RWPE2 (cell line): ENCODE measurements at regions not wholly inside any gene's neighbourhood (a gene's known extent, or its start where the extent isn't known, plus 50 kb on each side); places are given as distances from the start of the nearest gene placed in this dataset.

Experiments used
- ATAC-seq: fragments of 200-7000 bp; cut with Tn5 transposase; 3 replicates; pipeline ENCODE4 v1.9.1; 2021; ENCODE audit warnings: low read depth
- DNase-seq: peaks from one replicate; pipeline ENCODE4 v3.0.0-alpha.2; 2020; ENCODE audit warnings: low spot score
- H3K27ac ChIP-seq: fragments of 450-650 bp; 2 replicates; pipeline ENCODE4 v1.5.1; 2017; ENCODE audit warnings: mild to moderate bottlenecking; ENCODE audit not compliant: poor library complexity, severe bottlenecking
- H3K27me3 ChIP-seq: fragments of 250-450 bp; sonication (Bioruptor Pico); 2 replicates; pipeline ENCODE4 v1.5.1; 2021; ENCODE audit warnings: mild to moderate bottlenecking, moderate library complexity; ENCODE audit not compliant: insufficient read depth, poor library complexity, severe bottlenecking
- H3K36me3 ChIP-seq: fragments of 250-450 bp; sonication (Bioruptor Pico); 2 replicates; pipeline ENCODE4 v1.5.1; 2020; ENCODE audit warnings: low read depth, mild to moderate bottlenecking, moderate library complexity
- H3K4me1 ChIP-seq: fragments of 250-450 bp; sonication (Bioruptor Pico); 2 replicates; pipeline ENCODE4 v1.5.1; 2021; ENCODE audit warnings: mild to moderate bottlenecking, moderate library complexity; ENCODE audit not compliant: insufficient read depth, poor library complexity, severe bottlenecking
- H3K4me3 ChIP-seq: fragments of 250-450 bp; sonication (Bioruptor Pico); 2 replicates; pipeline ENCODE4 v1.5.1; 2021; ENCODE audit warnings: mild to moderate bottlenecking, moderate library complexity; ENCODE audit not compliant: severe bottlenecking
- H3K9me3 ChIP-seq: fragments of 250-450 bp; sonication (Bioruptor Pico); 2 replicates; pipeline ENCODE4 v1.5.1; 2021; ENCODE audit warnings: mild to moderate bottlenecking, moderate library complexity; ENCODE audit not compliant: severe bottlenecking
- CTCF ChIP-seq: fragments of 450-650 bp; IDR thresholded peaks from one replicate; pipeline ENCODE4 v1.5.1; 2017; ENCODE audit warnings: mild to moderate bottlenecking, moderate library complexity; ENCODE audit not compliant: poor library complexity, severe bottlenecking

- TF ChIP-seq CTCF: no peak
- ATAC-seq: no peak
- H3K36me3 ChIP-seq: no peaks in the 10 kb centered on the region
- no peaks in the 10 kb centered on the region for H3K9me3 ChIP-seq
- H3K4me3 ChIP-seq: no peak overlapping the region
- H3K27me3 ChIP-seq: no peaks in the 10 kb centered on the region
- no peak for DNase-seq
- no peaks in the 10 kb centered on the region for H3K4me1 ChIP-seq
- H3K27ac ChIP-seq: no peak overlapping the region
Observed at GRCh38 chr18:77469131-77469530, 219.5 kb downstream of the GALR1 start.

- no peak overlapping the region for H3K27ac ChIP-seq
- H3K4me3 ChIP-seq: no peak overlapping the region
- ATAC-seq (no peak), DNase-seq (no peak)
- no peaks in the 10 kb centered on the region for H3K27me3 ChIP-seq
- no peaks in the 10 kb centered on the region for H3K4me1 ChIP-seq
- TF ChIP-seq CTCF: no peak
- H3K36me3 ChIP-seq: no peaks in the 10 kb centered on the region
- no peaks in the 10 kb centered on the region for H3K9me3 ChIP-seq
Observed at GRCh38 chr18:77470569-77471413, 221.1 kb downstream of the GALR1 start.

- Histone ChIP-seq H3K36me3 (no peaks in the 10 kb centered on the region), H3K27me3 (no peaks in the 10 kb centered on the region), H3K9me3 (no peaks in the 10 kb centered on the region), H3K27ac (no peak overlapping the region), H3K4me1 (no peaks in the 10 kb centered on the region), H3K4me3 (no peak overlapping the region)
- ATAC-seq (no peak), DNase-seq (no peak)
- no peak for TF ChIP-seq CTCF
Observed at GRCh38 chr18:77472509-77472908, 222.9 kb downstream of the GALR1 start.

GRCh38 chr18:77478646-77479442 is 229.2 kb downstream of the GALR1 start:
- no peak overlapping the region for H3K27ac ChIP-seq
- no peaks in the 10 kb centered on the region for H3K27me3 ChIP-seq
- peak; percentile 55; the same call in 2 of the 3 replicates for ATAC-seq
- no peak for DNase-seq
- H3K9me3 ChIP-seq: no peaks in the 10 kb centered on the region
- no peak overlapping the region for H3K4me3 ChIP-seq
- no peaks in the 10 kb centered on the region for H3K4me1 ChIP-seq
- no peaks in the 10 kb centered on the region for H3K36me3 ChIP-seq
- TF ChIP-seq CTCF: no peak
